GM12873 (cell line): ENCODE measurements at regions not wholly inside any gene's neighbourhood (a gene's known extent, or its start where the extent isn't known, plus 50 kb on each side); places are given as distances from the start of the nearest gene placed in this dataset.

Source experiments
- TF ChIP-seq, protein P1 (sequence below): IDR thresholded peaks from 2 replicates; pipeline ENCODE4 v1.5.1; 2012; ENCODE audit warnings: low read depth, mild to moderate bottlenecking, moderate library complexity, low read length, control low read depth; ENCODE audit not compliant: insufficient read depth; ENCODE audit errors: missing control alignments

DNA sequence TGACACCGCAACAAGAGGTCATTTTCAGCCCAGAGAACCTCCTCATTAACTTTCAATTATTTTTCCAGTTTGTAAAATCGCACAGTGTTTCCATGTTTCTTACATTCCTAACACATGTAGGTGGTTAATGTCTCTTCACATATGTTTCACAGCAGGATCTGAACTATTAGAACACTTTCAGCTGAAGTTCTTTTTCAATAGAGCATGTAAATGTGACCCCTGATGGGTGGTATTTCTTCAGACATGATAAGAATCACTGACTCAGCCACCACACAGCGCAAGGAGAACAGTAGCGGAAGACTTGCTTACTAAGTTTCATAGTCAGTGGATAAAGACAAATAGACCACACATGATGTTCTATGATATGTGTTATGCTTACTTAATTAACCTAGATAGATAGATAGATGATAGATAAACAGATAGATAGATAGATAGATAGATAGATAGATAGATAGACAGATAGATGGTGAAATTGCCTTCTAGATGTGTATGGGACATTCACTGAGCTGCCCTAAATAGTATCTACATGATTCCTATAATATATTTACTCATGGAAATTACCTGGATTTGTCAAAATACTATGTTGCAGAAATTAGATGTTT, 1992.1 kb upstream of the NUDT12 start:
- TF ChIP-seq, protein P1, sequence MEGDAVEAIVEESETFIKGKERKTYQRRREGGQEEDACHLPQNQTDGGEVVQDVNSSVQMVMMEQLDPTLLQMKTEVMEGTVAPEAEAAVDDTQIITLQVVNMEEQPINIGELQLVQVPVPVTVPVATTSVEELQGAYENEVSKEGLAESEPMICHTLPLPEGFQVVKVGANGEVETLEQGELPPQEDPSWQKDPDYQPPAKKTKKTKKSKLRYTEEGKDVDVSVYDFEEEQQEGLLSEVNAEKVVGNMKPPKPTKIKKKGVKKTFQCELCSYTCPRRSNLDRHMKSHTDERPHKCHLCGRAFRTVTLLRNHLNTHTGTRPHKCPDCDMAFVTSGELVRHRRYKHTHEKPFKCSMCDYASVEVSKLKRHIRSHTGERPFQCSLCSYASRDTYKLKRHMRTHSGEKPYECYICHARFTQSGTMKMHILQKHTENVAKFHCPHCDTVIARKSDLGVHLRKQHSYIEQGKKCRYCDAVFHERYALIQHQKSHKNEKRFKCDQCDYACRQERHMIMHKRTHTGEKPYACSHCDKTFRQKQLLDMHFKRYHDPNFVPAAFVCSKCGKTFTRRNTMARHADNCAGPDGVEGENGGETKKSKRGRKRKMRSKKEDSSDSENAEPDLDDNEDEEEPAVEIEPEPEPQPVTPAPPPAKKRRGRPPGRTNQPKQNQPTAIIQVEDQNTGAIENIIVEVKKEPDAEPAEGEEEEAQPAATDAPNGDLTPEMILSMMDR = no peak

DNA sequence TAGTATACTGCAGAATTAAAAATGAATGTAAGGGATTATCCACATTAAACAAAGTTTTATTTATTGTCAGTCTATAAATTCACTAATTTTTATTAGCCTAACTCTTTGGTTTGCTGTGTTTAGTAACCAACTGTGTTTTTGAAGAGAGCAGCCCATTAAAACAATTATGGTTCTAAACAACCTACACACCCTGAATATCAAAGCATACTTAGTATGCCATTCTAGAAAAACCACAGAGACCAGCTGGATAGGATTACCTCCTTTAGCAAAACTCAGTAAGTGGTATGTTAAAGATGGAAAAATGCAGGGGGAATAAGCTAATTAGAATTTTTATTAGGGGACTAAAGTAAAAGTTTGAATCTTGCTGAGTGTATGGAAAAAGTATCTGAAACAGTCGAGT, 1981.7 kb upstream of the NUDT12 start:
- TF ChIP-seq, protein P1 = no peak

DNA sequence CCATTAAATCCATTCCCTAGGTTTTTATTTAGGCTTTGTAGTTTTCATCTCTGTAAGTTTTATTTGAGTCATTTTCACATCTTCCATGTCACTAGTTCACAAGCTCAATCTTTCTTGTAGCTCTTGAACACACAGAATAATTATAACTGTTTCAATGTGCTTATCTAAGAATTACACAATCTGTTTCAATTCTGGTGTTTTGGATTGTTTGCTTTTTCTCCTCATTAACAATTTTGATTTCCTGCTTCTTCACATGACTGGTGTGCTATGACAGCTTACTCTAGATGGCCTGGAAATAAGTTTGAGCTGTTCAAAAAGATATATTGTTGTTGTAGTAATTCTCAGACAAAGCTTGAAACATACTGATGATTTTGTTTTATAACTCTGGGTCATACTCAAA, 1974.1 kb upstream of the NUDT12 start:
- TF ChIP-seq, protein P1 = no peak

DNA sequence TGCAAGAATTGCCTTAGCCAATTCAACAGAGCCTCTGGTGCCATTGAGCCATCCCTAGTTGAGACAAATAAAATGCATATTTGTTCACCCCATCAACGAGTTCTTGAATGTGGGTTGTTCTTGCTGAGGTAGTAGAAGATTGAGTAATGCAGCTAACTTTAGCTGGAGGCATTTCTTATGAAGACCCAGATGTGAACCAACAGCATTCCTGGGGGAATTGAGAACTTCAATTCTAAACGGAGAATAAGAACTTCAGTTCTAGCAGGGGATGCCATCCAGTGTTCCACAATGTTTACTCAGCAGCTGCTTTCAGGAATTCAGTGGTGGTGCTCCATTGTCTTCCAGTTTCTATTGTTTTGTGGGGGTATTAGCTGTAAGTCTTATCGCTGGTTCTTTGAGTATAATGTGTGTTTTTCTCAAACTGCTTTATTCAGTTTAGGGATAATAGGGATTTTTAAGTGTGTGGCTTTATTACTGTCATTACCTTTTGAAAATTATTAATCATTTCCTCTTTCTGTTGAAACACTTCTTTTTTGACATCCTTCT, 1968.2 kb upstream of the NUDT12 start:
- TF ChIP-seq, protein P1 = no peak

DNA sequence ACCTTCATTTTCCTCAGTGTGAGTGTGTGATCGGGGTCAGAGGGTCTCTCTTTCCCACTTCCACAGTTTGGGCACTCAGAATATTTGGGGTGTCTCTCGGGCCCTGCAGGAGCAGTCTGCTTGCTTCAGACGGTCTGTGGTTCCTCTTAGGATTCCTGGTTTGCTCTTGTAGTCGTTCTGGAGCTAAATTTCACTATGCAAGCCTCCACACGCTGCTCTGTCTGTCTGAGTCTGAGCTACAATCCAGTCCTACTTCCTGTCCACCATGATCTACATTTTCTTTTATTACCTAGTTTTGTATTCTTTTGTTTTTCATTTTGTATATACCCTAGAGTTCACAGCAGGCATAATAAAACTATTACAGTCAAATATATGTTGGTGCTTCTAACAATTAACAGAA, 1967.3 kb upstream of the NUDT12 start:
- TF ChIP-seq, protein P1 = no peak

DNA sequence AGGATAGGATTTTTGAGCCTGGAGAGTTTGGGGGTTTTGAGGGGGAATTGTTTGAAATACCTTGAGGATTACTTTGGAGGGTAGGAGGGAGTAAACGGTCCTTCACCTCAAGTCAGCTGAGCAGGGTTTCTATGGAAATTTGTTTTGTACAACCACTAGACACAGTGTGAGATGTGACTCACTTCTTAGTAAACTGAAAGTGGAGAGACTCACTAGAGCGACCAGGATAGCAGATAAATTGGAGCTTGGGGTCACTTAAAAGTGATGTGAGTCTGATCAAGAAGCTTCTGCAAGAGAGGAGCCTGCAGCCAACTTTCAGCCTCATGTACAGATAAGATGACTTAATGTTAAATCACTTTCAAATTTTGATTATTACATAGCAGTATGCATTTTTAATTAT, 1945.9 kb upstream of the NUDT12 start:
- TF ChIP-seq, protein P1 = no peak

DNA sequence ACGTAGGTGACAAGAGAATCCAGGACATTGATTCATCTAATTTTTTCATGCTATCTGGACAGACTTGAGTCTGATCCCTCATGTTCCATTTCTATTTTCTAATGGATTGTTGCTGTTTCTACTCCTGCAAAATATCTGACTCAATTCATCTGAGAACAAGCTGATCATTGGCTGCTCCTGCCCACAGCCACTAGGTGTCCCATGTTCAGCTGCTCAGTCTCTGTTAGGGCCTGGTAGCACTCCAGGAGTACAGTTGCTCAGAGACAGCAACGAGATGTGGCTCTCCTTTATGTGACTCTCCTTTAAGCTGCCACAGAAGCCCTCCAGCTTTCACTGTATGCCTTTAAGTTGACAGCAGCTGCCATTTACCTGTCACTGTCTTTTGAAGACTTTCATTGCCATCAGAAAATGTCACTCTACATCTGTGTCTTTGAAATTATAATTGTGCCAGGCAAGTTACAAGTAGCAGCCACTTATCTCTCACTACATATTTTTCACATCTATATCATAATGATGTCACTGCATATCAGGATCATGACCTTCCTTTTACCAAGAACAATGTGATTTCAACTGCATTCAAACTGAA, 1944.2 kb upstream of the NUDT12 start:
- TF ChIP-seq, protein P1 = peak; percentile 38
